HG03159 (cell line): ENCODE measurements at regions not wholly inside any gene's neighbourhood (a gene's known extent, or its start where the extent isn't known, plus 50 kb on each side); places are given as distances from the start of the nearest gene placed in this dataset.
"Not testable (repeated sequence)": the region's sequence is repeated elsewhere in the genome, so short reads cannot be mapped to it uniquely, and the experiment has no call there.

Experiments used
- ATAC-seq: cut with Tn5 transposase; IDR thresholded peaks from one replicate; pipeline ENCODE4 v1.9.1; 2021; ENCODE audit warnings: mild to moderate bottlenecking, moderate library complexity; ENCODE audit not compliant: unreplicated experiment

DNA sequence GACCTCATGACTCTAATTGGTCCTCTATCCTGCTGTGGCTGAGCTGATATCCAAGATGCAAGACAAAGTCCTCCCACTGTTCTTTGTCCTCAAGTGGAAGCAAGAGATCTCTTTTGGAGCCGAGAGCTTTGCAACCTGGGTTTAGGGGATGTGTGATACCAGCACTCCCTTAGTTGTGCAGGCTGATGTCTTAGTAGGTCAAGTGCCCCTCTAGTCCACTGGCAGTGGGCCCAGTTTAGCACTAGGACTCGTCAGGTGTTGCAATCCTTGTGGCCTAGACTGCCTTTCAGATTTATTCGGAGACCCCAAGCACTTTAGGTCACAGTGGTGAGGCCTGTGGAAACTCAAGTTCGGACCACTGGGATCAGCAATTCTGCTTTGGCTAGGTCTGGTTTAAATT lies 64.0 kb downstream of the GPRASP3 start:
- ATAC-seq = no peak

GRCh38 chrX:102787283-102787682 lies 66.7 kb downstream of the GPRASP3 start:
- ATAC-seq = no peak

GRCh38 chrX:102808336-102808735 lies 87.8 kb downstream of the GPRASP3 start:
- ATAC-seq = no peak

GRCh38 chrX:102818269-102818668 lies 97.7 kb downstream of the GPRASP3 start:
- not testable (repeated sequence) for ATAC-seq

DNA sequence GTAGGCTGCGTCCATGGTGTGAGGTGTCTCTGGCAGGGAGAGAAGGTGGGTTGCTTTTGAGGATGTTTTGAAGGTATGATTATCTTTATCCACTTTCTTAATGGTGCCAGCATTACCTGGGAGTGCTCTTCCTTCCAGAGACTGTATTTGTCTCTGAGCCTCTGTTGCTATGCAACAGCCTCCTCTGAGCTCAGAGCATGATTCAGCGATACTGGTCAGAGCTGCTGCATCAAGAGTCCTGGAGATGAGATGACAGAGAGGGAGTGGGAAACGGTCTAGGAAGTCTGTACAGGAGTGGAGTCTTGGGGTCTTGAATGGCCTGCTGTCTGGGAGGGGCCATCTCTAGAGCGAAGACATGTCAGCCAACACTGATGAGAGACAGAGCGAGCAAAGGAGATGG lies 104.4 kb upstream of the RAB40AL start:
- ATAC-seq = no peak

GRCh38 chrX:102833136-102833535 lies 103.9 kb upstream of the RAB40AL start:
- no peak for ATAC-seq

GRCh38 chrX:102835504-102836146 lies 101.4 kb upstream of the RAB40AL start:
- peak; percentile 64 for ATAC-seq

GRCh38 chrX:102837847-102838246 lies 99.2 kb upstream of the RAB40AL start:
- ATAC-seq = no peak

DNA sequence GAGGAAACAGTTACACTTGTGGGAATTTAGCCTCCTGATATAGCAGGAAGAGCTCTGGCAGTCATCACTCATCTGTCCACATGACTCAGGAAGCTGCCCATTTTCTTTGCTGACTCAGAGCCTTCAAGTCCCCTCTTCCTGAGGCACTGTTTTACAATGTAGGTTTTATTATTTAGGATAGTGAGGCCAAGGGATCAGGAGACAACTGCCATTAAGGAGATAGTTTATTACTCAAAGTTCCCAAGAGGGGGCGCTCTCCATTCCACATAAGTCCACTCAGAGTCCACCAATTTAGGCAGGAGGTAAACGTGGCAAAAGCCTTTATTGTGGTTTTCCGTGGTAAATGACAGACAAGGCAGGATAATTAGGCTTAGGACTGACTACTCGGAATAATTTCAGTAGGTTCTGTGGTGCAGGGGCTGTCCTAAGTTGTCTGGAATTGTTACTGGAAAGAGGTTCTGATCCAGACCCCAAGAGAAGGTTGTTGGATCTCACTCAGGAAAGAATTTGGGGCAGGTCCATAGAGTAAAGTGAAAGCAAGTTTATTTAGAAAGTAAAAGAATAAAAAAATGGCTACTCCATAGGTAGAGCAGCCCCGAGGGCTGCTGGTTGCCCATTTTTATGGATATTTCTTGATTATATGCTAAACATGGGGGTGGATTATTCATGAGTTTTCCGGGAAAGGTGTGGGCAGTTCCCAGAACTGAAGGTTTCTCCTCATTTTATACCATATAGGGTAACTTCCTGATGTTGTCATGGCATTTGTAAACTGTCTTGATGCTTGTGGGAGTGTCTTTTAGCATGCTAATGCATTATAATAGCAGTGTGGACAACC lies 96.0 kb upstream of the RAB40AL start:
- no peak for ATAC-seq

- no peak for ATAC-seq
Measured at GRCh38 chrX:102841706-102842003, 95.4 kb upstream of the RAB40AL start.

GRCh38 chrX:102845020-102845419 lies 92.1 kb upstream of the RAB40AL start:
- no peak for ATAC-seq

- ATAC-seq = no peak
Measured at GRCh38 chrX:102846544-102847236, 90.4 kb upstream of the RAB40AL start.

DNA sequence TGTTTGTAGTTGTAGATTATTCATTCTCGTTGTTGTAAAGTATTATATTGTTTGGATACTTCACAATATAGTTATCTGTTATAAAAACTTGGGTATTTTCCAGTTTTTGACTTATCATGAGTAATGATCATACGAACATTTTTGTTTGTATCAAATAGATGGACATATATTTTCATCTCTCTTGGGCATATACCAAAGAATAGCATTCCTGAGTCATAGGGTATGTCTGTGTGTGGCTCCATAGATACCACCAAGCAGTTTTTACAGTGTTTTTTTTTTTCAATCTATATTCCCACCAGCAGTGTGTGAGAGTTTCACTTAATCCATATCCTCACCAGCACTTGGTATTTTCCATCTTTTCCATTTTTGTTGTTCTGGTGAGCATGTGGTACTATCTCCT lies 89.7 kb upstream of the RAB40AL start:
- no peak for ATAC-seq

GRCh38 chrX:102849396-102849795 lies 87.7 kb upstream of the RAB40AL start:
- ATAC-seq = no peak

DNA sequence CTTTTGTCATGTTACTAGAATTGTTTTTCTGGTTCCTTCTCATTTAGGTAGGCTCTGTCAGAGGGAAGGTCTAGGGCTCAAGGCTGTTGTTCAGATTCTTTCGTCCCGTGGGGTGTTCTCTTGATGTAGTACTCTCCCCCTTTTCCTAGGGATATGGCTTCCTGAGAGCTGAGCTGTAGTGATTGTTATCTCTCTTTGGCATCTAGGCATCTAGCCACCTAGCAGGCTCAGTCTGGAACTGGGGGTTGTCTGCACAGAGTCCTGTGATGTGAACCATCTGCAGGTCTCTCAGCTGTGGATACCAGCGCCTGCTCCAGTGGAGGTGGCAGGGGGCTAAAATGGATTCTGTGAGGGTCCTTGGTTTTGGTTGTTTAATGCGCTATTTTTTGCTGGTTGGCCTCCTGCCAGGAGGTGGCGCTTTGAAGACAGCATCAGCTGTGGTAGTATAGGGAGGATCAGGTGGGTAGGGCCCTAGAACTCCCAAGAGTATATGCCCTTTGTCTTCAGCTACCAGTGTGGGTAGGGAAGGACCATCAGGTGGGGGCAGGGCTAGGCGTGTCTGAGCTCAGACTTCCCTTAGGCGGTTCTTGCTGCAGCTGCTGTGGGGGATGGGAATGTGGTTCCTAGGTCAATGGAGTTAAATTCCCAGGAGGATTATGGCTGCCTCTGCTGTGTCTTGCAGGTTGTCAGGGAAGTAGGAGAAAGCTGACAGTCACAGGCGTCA lies 78.1 kb upstream of the RAB40AL start:
- not testable (repeated sequence) for ATAC-seq

GRCh38 chrX:102859550-102859871 lies 77.6 kb upstream of the RAB40AL start:
- no peak for ATAC-seq

DNA sequence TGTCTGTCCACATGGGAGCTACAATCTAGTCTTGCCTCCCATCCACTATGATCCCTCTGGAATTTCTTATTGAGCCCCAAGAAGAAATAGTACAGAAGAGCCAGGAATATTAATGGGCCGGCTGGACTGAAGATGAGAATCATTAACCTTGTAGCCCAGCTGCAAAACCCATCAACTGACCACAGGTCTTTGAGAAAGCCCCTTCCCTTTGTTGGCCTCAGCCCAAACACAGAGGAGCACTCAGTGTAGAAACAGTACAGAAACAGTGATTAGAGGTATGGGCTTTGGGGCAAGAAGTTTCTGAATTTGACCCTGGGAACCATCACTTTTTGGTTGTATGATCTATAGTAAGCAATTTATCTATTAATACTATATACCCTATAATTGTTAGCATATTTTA lies 76.8 kb upstream of the RAB40AL start:
- no peak for ATAC-seq

DNA sequence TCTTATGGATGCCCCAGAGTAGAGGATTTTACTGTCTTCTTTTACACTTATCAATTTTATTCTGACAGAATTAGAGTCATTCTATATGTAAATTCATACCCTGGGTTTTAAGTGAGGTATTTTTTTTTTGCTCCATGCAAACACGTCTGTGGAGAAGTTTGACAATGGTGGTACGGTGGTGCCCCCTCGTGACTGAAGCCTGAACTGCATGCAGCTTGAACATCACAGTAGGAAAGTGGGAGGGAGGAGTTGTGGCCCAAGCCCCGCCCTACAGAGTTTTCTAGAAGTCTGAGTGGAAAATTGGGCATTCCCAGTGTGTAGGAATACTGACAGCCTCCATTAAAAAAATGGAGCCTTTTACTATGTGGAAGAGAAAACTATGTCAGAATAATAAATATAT lies 73.3 kb upstream of the RAB40AL start:
- peak; percentile 99 for ATAC-seq

GRCh38 chrX:102866981-102867656 lies 70.0 kb upstream of the RAB40AL start:
- ATAC-seq = no peak

GRCh38 chrX:102883491-102883890 lies 53.6 kb upstream of the RAB40AL start:
- no peak for ATAC-seq
